Activated T-helper 2 cell treated with anti-CD3 and anti-CD28 coated beads, Interferon-gamma antibody, Interleukin-2, Interleukin-4, amounts not matched to agents 10 μg/mL and 5 μg/mL and 100 μg/mL, durations not matched to agents 14 hours and 24 hours and 36 hours (primary cell): ENCODE measurements at regions not wholly inside any gene's neighbourhood (a gene's known extent, or its start where the extent isn't known, plus 50 kb on each side); places are given as distances from the start of the nearest gene placed in this dataset.

Source experiments
- DNase-seq: peaks from one replicate; pipeline ENCODE4 v3.0.0; 2021; ENCODE audit warnings: low spot score
- H3K27ac Mint-ChIP-seq: one replicate; pipeline ENCODE4 v1.8.0; 2021; ENCODE audit warnings: mixed read lengths
- H3K27me3 Mint-ChIP-seq: one replicate; pipeline ENCODE4 v1.8.0; 2021; ENCODE audit warnings: low read depth, mixed read lengths
- H3K36me3 Mint-ChIP-seq: one replicate; pipeline ENCODE4 v1.8.0; 2021; ENCODE audit warnings: low read depth, mixed read lengths
- H3K4me1 Mint-ChIP-seq: one replicate; pipeline ENCODE4 v1.8.0; 2021; ENCODE audit warnings: low read depth, mixed read lengths
- H3K4me3 Mint-ChIP-seq: one replicate; pipeline ENCODE4 v1.8.0; 2021; ENCODE audit warnings: low read depth, mild to moderate bottlenecking, moderate library complexity, mixed read lengths
- H3K9me3 Mint-ChIP-seq: one replicate; pipeline ENCODE4 v1.8.0; 2021; ENCODE audit warnings: mixed read lengths
- intact Hi-C: fragments of 100-400 bp; cut with micrococcal nuclease; formaldehyde crosslinking; loops from one replicate; pipeline ENCODE4 v1.15.1; 2023

- Mint-ChIP-seq H3K27ac (no peak overlapping the region), H3K9me3 (no peaks in the 10 kb centered on the region), H3K4me1 (peaks cover 4% of the 10 kb centered on the region), H3K36me3 (no peaks in the 10 kb centered on the region), H3K4me3 (no peak overlapping the region), H3K27me3 (peaks cover 3% of the 10 kb centered on the region)
- no peak for DNase-seq
- intact Hi-C loops: no loop called here
These were observed 145.0 kb downstream of the AACS start for GRCh38 chr12:125210104-125210755.

- H3K27me3 Mint-ChIP-seq: peaks cover 3% of the 10 kb centered on the region
- no peak overlapping the region for H3K4me3 Mint-ChIP-seq
- H3K4me1 Mint-ChIP-seq: peaks cover 4% of the 10 kb centered on the region
- no peak overlapping the region for H3K27ac Mint-ChIP-seq
- H3K9me3 Mint-ChIP-seq: no peaks in the 10 kb centered on the region
- no peaks in the 10 kb centered on the region for H3K36me3 Mint-ChIP-seq
- no peak for DNase-seq
- intact Hi-C loops: no loop called here
These were observed 146.2 kb downstream of the AACS start for GRCh38 chr12:125211464-125211863.

GRCh38 chr12:125214289-125214688 is 149.1 kb downstream of the AACS start:
- no peaks in the 10 kb centered on the region for H3K9me3 Mint-ChIP-seq
- peaks cover 3% of the 10 kb centered on the region for H3K27me3 Mint-ChIP-seq
- no peak overlapping the region for H3K4me3 Mint-ChIP-seq
- H3K36me3 Mint-ChIP-seq: no peaks in the 10 kb centered on the region
- H3K4me1 Mint-ChIP-seq: peaks cover 4% of the 10 kb centered on the region
- intact Hi-C loops: no loop called here
- no peak for DNase-seq
- H3K27ac Mint-ChIP-seq: no peak overlapping the region

- H3K27ac Mint-ChIP-seq: no peak overlapping the region
- no peak for DNase-seq
These were observed 151.5 kb downstream of the AACS start for GRCh38 chr12:125216756-125217155.

GRCh38 chr12:125217308-125217707 is 152.1 kb downstream of the AACS start:
- no peaks in the 10 kb centered on the region for H3K36me3 Mint-ChIP-seq
- H3K27me3 Mint-ChIP-seq: peaks cover 1% of the 10 kb centered on the region
- DNase-seq: no peak
- no peaks in the 10 kb centered on the region for H3K9me3 Mint-ChIP-seq
- no peaks in the 10 kb centered on the region for H3K4me1 Mint-ChIP-seq
- no peak overlapping the region for H3K4me3 Mint-ChIP-seq
- intact Hi-C loops: no loop called here
- H3K27ac Mint-ChIP-seq: no peak overlapping the region

More at GRCh38 chr12:125216756-125217155, 151.5 kb downstream of the AACS start:
- no peaks in the 10 kb centered on the region for H3K9me3 Mint-ChIP-seq
- no peaks in the 10 kb centered on the region for H3K36me3 Mint-ChIP-seq
- peaks cover 1% of the 10 kb centered on the region for H3K27me3 Mint-ChIP-seq
- intact Hi-C loops: no loop called here
- no peak overlapping the region for H3K4me3 Mint-ChIP-seq
- no peaks in the 10 kb centered on the region for H3K4me1 Mint-ChIP-seq

GRCh38 chr12:125218952-125219351 is 153.7 kb downstream of the AACS start:
- peaks cover 1% of the 10 kb centered on the region for H3K27me3 Mint-ChIP-seq

GRCh38 chr12:125220404-125221273 is 155.4 kb downstream of the AACS start:
- H3K27ac Mint-ChIP-seq: no peak overlapping the region
- H3K9me3 Mint-ChIP-seq: no peaks in the 10 kb centered on the region
- H3K4me3 Mint-ChIP-seq: no peak overlapping the region
- H3K27me3 Mint-ChIP-seq: peaks cover 1% of the 10 kb centered on the region
- intact Hi-C loops: no loop called here
- no peaks in the 10 kb centered on the region for H3K36me3 Mint-ChIP-seq
- no peaks in the 10 kb centered on the region for H3K4me1 Mint-ChIP-seq
- no peak for DNase-seq

More at GRCh38 chr12:125218952-125219351, 153.7 kb downstream of the AACS start:
- H3K36me3 Mint-ChIP-seq: no peaks in the 10 kb centered on the region
- H3K9me3 Mint-ChIP-seq: no peaks in the 10 kb centered on the region
- no peak overlapping the region for H3K4me3 Mint-ChIP-seq
- H3K27ac Mint-ChIP-seq: no peak overlapping the region
- DNase-seq: no peak
- H3K4me1 Mint-ChIP-seq: no peaks in the 10 kb centered on the region
- intact Hi-C loops: no loop called here

- Mint-ChIP-seq H3K9me3 (no peaks in the 10 kb centered on the region), H3K36me3 (no peaks in the 10 kb centered on the region), H3K27me3 (peaks cover 1% of the 10 kb centered on the region), H3K4me1 (no peaks in the 10 kb centered on the region), H3K27ac (no peak overlapping the region), H3K4me3 (no peak overlapping the region)
- intact Hi-C loops: no loop called here
- no peak for DNase-seq
These were observed 156.4 kb downstream of the AACS start for GRCh38 chr12:125221602-125222001.

GRCh38 chr12:125222876-125223275 is 157.6 kb downstream of the AACS start:
- Mint-ChIP-seq H3K36me3 (no peaks in the 10 kb centered on the region), H3K27ac (no peak overlapping the region), H3K27me3 (peaks cover 1% of the 10 kb centered on the region), H3K9me3 (no peaks in the 10 kb centered on the region), H3K4me1 (no peaks in the 10 kb centered on the region), H3K4me3 (no peak overlapping the region)
- intact Hi-C loops: no loop called here
- DNase-seq: no peak

- Mint-ChIP-seq H3K9me3 (no peaks in the 10 kb centered on the region), H3K4me1 (no peaks in the 10 kb centered on the region), H3K27me3 (peaks cover 1% of the 10 kb centered on the region), H3K27ac (no peak overlapping the region), H3K36me3 (no peaks in the 10 kb centered on the region), H3K4me3 (no peak overlapping the region)
- no peak for DNase-seq
- intact Hi-C loops: no loop called here
These were observed 160.4 kb downstream of the AACS start for GRCh38 chr12:125225641-125226040.

- Mint-ChIP-seq H3K36me3 (no peaks in the 10 kb centered on the region), H3K4me1 (no peaks in the 10 kb centered on the region), H3K27ac (no peak overlapping the region), H3K9me3 (no peaks in the 10 kb centered on the region), H3K27me3 (no peaks in the 10 kb centered on the region), H3K4me3 (no peak overlapping the region)
- DNase-seq: no peak
- intact Hi-C loops: no loop called here
These were observed 163.5 kb downstream of the AACS start for GRCh38 chr12:125228519-125229260.

GRCh38 chr12:125229878-125230530 is 164.8 kb downstream of the AACS start:
- Mint-ChIP-seq H3K36me3 (no peaks in the 10 kb centered on the region), H3K4me3 (no peak overlapping the region), H3K27ac (no peak overlapping the region), H3K9me3 (no peaks in the 10 kb centered on the region), H3K27me3 (no peaks in the 10 kb centered on the region), H3K4me1 (no peaks in the 10 kb centered on the region)
- DNase-seq: no peak
- intact Hi-C loops: no loop called here
